GM21723 (cell line): ENCODE measurements at regions not wholly inside any gene's neighbourhood (a gene's known extent, or its start where the extent isn't known, plus 50 kb on each side); places are given as distances from the start of the nearest gene placed in this dataset.
"Not testable (repeated sequence)": the region's sequence is repeated elsewhere in the genome, so short reads cannot be mapped to it uniquely, and the experiment has no call there.

Experiments used
- ATAC-seq: cut with Tn5 transposase; IDR thresholded peaks from one replicate; pipeline ENCODE4 v1.9.1; 2021; ENCODE audit warnings: mild to moderate bottlenecking, moderate library complexity; ENCODE audit not compliant: unreplicated experiment

GRCh38 chr3:125645616-125646015 lies 50.3 kb upstream of the OSBPL11 start:
- no peak for ATAC-seq

GRCh38 chr3:125646581-125646980 lies 51.3 kb upstream of the OSBPL11 start:
- ATAC-seq: no peak

GRCh38 chr3:125647318-125648014 lies 52.2 kb upstream of the OSBPL11 start:
- no peak for ATAC-seq

GRCh38 chr3:125651244-125651643 lies 55.9 kb upstream of the OSBPL11 start:
- no peak for ATAC-seq

- no peak for ATAC-seq
Measured at GRCh38 chr3:125652349-125652748, 57.1 kb upstream of the OSBPL11 start.

- ATAC-seq: no peak
Measured at GRCh38 chr3:125654526-125654925, 59.2 kb upstream of the OSBPL11 start.

- ATAC-seq: no peak
Measured at GRCh38 chr3:125662675-125663074, 67.4 kb upstream of the OSBPL11 start.

- ATAC-seq: no peak
Measured at GRCh38 chr3:125670352-125670751, 75.1 kb upstream of the OSBPL11 start.

- no peak for ATAC-seq
Measured at GRCh38 chr3:125670945-125671344, 75.6 kb upstream of the OSBPL11 start.

- ATAC-seq: no peak
Measured at GRCh38 chr3:125671461-125672243, 76.4 kb upstream of the OSBPL11 start.

GRCh38 chr3:125675791-125676190 lies 80.5 kb upstream of the OSBPL11 start:
- ATAC-seq: no peak

- no peak for ATAC-seq
Measured at GRCh38 chr3:125679258-125679657, 84.0 kb upstream of the OSBPL11 start.

- no peak for ATAC-seq
Measured at GRCh38 chr3:125681146-125681545, 85.8 kb upstream of the OSBPL11 start.

- ATAC-seq: not testable (repeated sequence)
Measured at GRCh38 chr3:125681906-125682305, 86.6 kb upstream of the OSBPL11 start.

GRCh38 chr3:125682610-125683009 lies 87.3 kb upstream of the OSBPL11 start:
- not testable (repeated sequence) for ATAC-seq

- no peak for ATAC-seq
Measured at GRCh38 chr3:125683067-125683829, 88.0 kb upstream of the OSBPL11 start.

- no peak for ATAC-seq
Measured at GRCh38 chr3:125684199-125684598, 88.9 kb upstream of the OSBPL11 start.

- ATAC-seq: not testable (repeated sequence)
Measured at GRCh38 chr3:125685741-125686140, 90.4 kb upstream of the OSBPL11 start.

GRCh38 chr3:125692361-125692760 lies 97.1 kb upstream of the OSBPL11 start:
- no peak for ATAC-seq

GRCh38 chr3:125693887-125694286 lies 98.6 kb upstream of the OSBPL11 start:
- ATAC-seq: no peak

GRCh38 chr3:125694761-125695294 lies 99.5 kb upstream of the OSBPL11 start:
- ATAC-seq: no peak
